Glutamatergic neuron (in vitro differentiated cells): ENCODE measurements at regions not wholly inside any gene's neighbourhood (a gene's known extent, or its start where the extent isn't known, plus 50 kb on each side); places are given as distances from the start of the nearest gene placed in this dataset.

Experiments
- DNase-seq: peaks from one replicate; pipeline ENCODE4 v3.0.0; 2022
- H3K27ac Mint-ChIP-seq: one replicate; pipeline ENCODE4 v1.8.0; 2020; ENCODE audit warnings: mild to moderate bottlenecking, mixed read lengths, inconsistent platforms; ENCODE audit not compliant: unreplicated experiment
- H3K27me3 Mint-ChIP-seq: one replicate; pipeline ENCODE4 v1.8.0; 2020; ENCODE audit warnings: mild to moderate bottlenecking, moderate library complexity, mixed read lengths, inconsistent platforms; ENCODE audit not compliant: unreplicated experiment
- H3K36me3 Mint-ChIP-seq: one replicate; pipeline ENCODE4 v1.8.0; 2020; ENCODE audit warnings: mild to moderate bottlenecking, mixed read lengths, inconsistent platforms; ENCODE audit not compliant: unreplicated experiment
- H3K4me1 Mint-ChIP-seq: one replicate; pipeline ENCODE4 v1.8.0; 2020; ENCODE audit warnings: mild to moderate bottlenecking, low read depth, mixed read lengths, inconsistent platforms; ENCODE audit not compliant: unreplicated experiment
- H3K4me3 Mint-ChIP-seq: one replicate; pipeline ENCODE4 v1.8.0; 2020; ENCODE audit warnings: mild to moderate bottlenecking, mixed read lengths, inconsistent platforms; ENCODE audit not compliant: unreplicated experiment
- H3K9me3 Mint-ChIP-seq: one replicate; pipeline ENCODE4 v1.8.0; 2020; ENCODE audit warnings: mild to moderate bottlenecking, moderate library complexity, mixed read lengths, inconsistent platforms; ENCODE audit not compliant: unreplicated experiment
- TF ChIP-seq, protein P1 (sequence below): fragments of 200-600 bp; sonication (generic); IDR thresholded peaks from one replicate; pipeline ENCODE4 v1.5.0; 2021; ENCODE audit not compliant: partially characterized antibody, unreplicated experiment

DNA sequence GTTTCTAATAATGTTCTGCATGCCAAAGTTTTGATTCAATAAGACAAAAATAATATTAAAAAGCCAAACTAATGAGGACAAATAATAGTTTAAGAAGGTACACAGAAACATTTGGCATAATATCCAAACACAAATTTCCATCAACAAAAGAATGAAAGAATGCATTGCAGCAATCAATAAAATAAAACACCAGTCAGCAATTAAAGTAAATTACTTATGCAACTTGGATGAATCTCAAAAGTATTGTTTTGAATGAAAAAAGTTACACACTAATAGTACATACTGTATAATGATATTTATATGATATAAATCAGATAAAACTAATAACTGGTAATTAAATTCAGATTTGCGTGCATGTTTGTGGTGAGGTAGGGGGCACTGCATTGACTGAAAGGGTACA is 285.5 kb upstream of the PCDH10 start:
- Mint-ChIP-seq H3K4me1 (no peaks in the 10 kb centered on the region), H3K9me3 (no peaks in the 10 kb centered on the region), H3K36me3 (no peaks in the 10 kb centered on the region), H3K4me3 (no peak overlapping the region), H3K27me3 (no peaks in the 10 kb centered on the region), H3K27ac (no peak overlapping the region)
- TF ChIP-seq, protein P1, sequence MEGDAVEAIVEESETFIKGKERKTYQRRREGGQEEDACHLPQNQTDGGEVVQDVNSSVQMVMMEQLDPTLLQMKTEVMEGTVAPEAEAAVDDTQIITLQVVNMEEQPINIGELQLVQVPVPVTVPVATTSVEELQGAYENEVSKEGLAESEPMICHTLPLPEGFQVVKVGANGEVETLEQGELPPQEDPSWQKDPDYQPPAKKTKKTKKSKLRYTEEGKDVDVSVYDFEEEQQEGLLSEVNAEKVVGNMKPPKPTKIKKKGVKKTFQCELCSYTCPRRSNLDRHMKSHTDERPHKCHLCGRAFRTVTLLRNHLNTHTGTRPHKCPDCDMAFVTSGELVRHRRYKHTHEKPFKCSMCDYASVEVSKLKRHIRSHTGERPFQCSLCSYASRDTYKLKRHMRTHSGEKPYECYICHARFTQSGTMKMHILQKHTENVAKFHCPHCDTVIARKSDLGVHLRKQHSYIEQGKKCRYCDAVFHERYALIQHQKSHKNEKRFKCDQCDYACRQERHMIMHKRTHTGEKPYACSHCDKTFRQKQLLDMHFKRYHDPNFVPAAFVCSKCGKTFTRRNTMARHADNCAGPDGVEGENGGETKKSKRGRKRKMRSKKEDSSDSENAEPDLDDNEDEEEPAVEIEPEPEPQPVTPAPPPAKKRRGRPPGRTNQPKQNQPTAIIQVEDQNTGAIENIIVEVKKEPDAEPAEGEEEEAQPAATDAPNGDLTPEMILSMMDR, result no peak
- DNase-seq, result no peak

DNA sequence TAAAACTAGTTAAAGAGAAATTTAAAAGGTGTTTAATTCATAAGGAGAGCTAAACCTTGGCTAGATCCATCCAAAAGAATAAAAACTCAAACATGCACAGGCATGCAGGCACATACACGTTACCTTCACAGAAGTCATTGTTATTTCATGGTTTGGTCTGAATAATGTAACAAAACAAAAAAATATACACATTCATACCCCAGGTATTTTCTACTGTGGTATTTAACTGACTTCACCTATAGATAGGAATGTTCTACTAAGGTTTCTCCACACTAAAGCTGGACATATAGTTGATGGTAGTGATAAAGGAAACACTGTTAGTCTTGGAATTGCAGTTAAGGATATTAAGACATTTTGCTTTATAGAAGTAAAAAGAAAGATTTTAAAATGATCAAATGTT is 283.6 kb upstream of the PCDH10 start:
- Mint-ChIP-seq H3K4me3 (no peak overlapping the region), H3K4me1 (no peaks in the 10 kb centered on the region), H3K9me3 (no peaks in the 10 kb centered on the region), H3K27ac (no peak overlapping the region), H3K27me3 (no peaks in the 10 kb centered on the region), H3K36me3 (no peaks in the 10 kb centered on the region)
- no peak for DNase-seq
- TF ChIP-seq, protein P1, result no peak

DNA sequence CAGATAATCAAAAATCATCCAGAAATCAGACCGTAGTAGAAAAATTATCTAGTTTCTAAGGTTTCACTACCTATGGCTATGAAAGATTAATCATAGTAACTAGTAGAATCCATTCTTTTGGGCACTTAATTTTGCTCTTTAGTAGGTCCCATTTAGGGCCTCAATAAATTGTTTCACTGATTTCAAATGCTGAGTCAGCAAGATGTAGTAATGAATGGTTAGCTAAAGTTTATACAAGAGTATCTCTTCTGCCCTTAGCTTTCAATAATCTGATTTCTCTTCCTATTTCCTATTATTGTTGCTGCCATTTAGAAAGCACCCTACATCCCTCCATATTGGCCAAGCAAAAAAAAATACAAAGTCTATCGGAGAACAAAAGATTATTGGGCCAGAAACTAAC is 283.2 kb upstream of the PCDH10 start:
- no peaks in the 10 kb centered on the region for H3K4me1 Mint-ChIP-seq
- H3K27me3 Mint-ChIP-seq, result no peaks in the 10 kb centered on the region

DNA sequence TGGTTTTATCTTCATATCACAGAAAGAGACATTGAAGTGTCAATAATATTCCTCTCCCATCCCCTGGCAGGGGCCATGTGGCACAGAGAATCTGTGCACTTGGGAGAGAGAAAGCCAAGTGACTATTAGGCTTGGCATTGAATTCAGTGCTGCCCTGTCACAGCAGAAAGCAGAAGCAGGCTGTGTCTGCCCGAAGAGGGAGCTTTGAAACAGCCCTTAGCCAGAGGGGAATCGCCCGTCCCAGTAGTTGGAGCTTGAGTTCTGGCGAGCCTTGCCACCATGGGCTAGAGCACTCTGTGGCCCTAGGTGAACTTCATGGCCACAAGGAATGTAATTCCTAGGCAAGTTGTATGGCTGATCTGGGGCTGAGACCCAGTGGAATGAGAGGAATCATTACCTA is 282.5 kb upstream of the PCDH10 start:
- Mint-ChIP-seq H3K27ac (no peak overlapping the region), H3K36me3 (no peaks in the 10 kb centered on the region), H3K9me3 (no peaks in the 10 kb centered on the region), H3K4me1 (no peaks in the 10 kb centered on the region), H3K27me3 (no peaks in the 10 kb centered on the region), H3K4me3 (no peak overlapping the region)
- no peak for DNase-seq
- TF ChIP-seq, protein P1, result no peak

More for the DNA sequence above, 283.2 kb upstream of the PCDH10 start:
- no peak overlapping the region for H3K4me3 Mint-ChIP-seq
- TF ChIP-seq, protein P1, result no peak
- no peaks in the 10 kb centered on the region for H3K9me3 Mint-ChIP-seq
- DNase-seq, result no peak
- H3K27ac Mint-ChIP-seq, result no peak overlapping the region
- no peaks in the 10 kb centered on the region for H3K36me3 Mint-ChIP-seq

DNA sequence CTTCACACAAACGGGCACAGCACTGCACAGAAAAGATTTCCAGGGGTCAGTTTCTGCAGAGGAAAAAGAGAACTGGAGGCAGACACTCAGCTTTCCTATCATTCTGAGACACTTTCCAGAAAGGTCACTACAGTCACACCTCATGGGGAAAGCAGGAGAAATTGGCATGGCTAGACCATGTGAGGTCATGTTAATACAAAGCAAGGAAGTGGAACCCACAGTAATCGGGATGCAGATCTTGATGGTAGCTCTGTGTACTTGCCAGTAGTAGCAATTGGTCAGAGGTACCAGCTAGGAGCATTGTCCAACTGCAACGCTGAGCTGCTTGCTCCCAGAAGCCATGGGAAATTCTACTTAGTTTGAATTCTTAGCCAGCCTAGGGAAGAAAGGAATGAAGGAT is 255.3 kb upstream of the PCDH10 start:
- no peak overlapping the region for H3K27ac Mint-ChIP-seq
- H3K36me3 Mint-ChIP-seq, result no peaks in the 10 kb centered on the region
- no peaks in the 10 kb centered on the region for H3K27me3 Mint-ChIP-seq
- DNase-seq, result no peak
- H3K9me3 Mint-ChIP-seq, result peaks cover 3% of the 10 kb centered on the region
- no peak overlapping the region for H3K4me3 Mint-ChIP-seq
- no peaks in the 10 kb centered on the region for H3K4me1 Mint-ChIP-seq
- TF ChIP-seq, protein P1, result no peak
